Stimulated activated CD8-positive, alpha-beta memory T cell treated with anti-CD3 and anti-CD28 coated beads, Interleukin-4, amount 100 ng/mL, for 4 hours (primary cell): ENCODE measurements at regions not wholly inside any gene's neighbourhood (a gene's known extent, or its start where the extent isn't known, plus 50 kb on each side); places are given as distances from the start of the nearest gene placed in this dataset.
"Not testable (repeated sequence)": the region's sequence is repeated elsewhere in the genome, so short reads cannot be mapped to it uniquely, and the experiment has no call there.

Experiments
- DNase-seq, 2 donors: peaks; one replicate each; pipeline ENCODE4 v3.0.0-alpha.2; 2020; ENCODE audit warnings: low read depth in 2 of 2, low spot score in 1 of 2

GRCh38 chr14:47921133-47921532 is 245.7 kb upstream of the MDGA2 start:
- DNase-seq = no peak

DNA sequence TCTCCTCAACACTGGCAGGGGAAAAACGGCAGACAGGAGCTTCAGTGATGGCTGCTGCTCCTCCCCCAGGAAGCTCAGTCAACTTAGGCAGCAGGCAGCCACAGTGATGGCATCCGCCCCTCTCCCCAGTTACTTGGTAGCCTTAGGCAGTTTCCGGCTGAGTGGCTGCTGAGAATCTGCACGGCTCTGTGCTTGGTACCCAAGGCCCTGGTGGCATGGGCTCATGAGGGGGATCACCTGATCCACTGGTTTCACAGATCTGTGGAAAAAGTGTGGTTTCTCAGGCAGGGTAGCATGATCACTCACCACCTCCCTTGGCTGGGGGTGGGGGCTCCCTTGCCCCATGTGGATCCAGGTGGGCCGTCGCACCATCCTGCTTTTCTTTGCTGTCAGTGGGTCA is 244.6 kb upstream of the MDGA2 start:
- DNase-seq = no peak

- no peak for DNase-seq
These were observed 244.0 kb upstream of the MDGA2 start for GRCh38 chr14:47919334-47919846.

GRCh38 chr14:47917344-47917954 is 242.0 kb upstream of the MDGA2 start:
- DNase-seq = no peak

DNA sequence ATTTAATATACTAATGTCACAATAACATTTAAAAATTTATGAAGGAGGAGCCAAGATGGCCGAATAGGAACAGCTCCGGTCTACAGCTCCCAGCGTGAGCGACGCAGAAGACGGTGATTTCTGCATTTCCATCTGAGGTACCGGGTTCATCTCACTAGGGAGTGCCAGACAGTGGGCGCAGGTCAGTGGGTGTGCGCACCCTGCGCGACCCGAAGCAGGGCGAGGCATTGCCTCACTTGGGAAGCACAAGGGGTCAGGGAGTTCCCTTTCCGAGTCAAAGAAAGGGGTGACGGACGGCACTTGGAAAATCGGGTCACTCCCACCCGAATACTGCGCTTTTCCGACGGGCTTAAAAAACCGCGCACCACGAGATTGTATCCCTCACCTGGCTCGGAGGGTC is 225.7 kb upstream of the MDGA2 start:
- not testable (repeated sequence) for DNase-seq

DNA sequence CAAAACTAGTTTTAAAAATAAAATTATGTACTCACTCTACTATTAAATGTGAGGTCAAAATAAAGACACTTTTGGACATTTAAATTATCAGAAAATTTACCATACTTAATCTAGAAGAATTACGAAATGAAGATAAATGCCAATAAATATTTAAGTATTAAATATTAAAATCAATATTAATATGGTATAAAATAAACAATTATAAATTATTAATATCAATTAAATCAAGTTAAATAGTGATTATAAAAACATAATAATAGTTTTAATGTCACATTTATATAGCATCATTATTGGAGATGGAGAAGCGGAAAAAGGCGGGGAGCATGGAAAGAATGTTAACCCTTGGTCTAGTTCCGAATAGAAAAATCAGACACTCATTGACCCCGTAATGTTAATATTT is 224.3 kb upstream of the MDGA2 start:
- DNase-seq = no peak

DNA sequence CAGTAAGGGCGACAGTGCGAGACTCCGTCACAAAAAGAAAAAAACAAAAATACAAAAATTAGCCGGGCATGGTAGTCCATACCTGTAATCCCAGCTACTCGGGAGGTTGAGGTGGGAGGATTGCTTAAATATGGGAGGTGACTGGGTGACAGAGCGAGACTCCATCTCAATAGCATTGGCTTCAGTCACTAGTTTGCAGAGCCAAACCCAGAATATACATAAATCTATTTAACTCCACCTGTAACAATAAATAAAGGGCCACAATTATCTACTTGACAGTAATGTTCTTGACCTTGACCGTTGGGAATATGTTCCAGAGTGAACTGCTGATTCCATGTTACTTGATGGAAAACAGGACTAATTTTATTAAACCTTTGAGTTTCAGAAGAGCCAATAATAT is 198.9 kb upstream of the MDGA2 start:
- DNase-seq = no peak

DNA sequence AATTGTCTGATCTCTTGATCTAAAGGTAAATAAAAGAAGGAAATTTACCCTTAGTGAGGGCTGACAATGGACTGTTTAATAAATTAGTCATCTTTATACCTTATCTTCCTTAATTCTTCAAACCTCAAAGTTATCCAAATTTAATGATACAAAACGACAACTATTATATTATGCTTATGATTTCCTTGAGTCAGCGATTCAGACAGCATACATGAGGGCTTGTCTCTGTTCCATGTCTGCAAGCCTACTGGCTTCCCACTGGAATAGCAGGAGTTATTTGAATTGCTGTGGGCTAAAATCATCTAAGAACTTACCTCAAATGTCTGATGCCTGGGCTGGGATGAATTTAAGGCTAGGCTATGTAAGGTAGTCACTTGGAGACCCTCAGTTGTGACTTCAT is 197.2 kb upstream of the MDGA2 start:
- DNase-seq = no peak

DNA sequence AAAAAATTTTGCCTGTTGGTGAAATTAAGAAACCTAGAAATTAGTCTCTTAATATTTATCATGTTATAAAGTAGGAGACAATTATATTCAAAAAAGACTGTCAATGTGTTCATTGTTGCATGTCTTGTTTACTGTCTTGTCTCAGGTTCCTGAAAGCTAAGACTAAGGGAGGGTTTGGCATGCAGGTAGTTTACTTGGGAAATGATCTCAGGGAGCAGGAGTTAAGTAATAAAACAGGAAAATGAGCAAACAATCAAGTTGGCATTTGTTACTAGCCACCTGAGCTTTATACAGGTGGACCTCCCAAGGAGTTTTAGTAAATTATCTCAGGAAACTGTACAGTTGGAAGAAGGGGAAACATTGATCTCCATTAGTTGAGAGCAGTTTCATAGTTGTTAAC is 188.0 kb upstream of the MDGA2 start:
- DNase-seq = no peak

DNA sequence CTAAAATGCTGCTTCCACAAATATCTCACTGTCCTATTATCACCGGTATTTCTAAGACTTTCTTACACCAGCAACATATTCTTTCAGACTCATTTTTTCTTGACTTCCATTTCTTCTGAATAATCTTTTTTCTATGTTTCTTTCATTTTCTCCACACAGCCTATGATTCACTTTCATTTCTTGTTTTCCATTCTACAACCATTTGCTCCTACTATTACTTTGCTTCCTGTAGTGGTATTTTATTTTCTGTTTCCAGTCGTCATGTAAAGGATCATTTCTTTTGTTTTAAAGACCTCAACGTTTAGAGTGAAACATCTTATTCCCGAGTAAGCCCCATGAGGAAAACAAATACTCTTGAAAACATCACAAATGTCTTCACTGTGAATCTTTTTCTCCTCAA is 182.2 kb upstream of the MDGA2 start:
- DNase-seq = no peak

- DNase-seq = no peak
These were observed 176.9 kb upstream of the MDGA2 start for GRCh38 chr14:47852278-47852677.

DNA sequence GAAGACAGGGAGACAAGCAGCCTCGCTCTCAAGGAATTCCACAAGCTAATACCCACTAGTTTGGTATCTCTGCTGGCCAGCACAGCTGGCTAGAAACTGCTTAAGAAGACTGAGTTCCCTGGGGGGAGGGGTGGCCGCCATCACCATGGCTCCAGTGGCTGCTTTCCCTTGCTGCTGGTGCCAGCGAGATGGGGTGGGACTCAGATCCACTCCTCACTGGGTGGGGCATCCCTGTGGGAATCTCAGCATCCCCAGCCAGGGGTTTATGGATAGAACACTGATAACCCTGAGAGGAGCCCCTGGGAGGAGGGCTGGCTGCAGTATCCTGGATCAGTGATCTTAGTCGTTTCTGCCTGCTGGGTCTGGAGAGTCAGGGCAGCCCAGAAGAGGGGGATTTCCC is 170.6 kb upstream of the MDGA2 start:
- DNase-seq = no peak

- DNase-seq = no peak
These were observed 167.8 kb upstream of the MDGA2 start for GRCh38 chr14:47843236-47843635.

- no peak for DNase-seq
These were observed 157.6 kb upstream of the MDGA2 start for GRCh38 chr14:47833011-47833410.

DNA sequence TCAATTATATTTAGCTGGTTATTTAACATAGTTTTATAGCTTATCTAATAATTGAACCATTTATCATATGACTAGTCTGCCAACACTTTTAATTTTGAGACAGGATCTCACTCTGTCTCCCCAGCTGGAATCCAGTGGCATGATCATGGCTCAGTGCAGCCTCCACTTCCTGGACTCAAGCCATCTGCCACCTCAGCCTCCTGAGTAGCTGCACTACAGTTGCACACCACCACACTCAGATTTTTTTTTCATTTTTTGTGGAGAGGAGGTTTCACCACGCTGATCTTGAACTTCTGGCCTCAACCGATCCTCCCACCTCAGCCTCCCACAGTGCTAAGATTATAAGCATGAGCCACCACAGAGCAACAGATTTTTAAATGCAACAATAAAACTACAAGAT is 151.4 kb upstream of the MDGA2 start:
- no peak for DNase-seq

DNA sequence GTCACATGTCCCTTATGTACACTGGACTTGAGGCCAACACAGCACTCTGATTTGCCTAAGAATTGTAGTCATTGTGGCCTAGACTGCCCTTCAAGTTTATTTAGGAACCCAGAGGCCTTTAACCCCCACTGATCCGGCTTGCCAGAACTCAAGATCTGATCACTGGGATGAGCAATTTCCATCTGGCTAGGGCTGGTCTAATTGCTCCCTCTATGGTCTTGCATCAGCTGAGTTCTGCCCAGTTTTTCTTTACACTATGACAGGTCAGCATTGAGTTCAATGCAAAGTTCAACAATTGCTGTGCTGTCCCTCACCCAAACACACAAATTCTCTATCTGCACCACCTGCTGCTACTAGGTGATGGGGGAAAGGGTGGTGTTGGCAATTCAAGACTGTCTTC is 146.9 kb upstream of the MDGA2 start:
- no peak for DNase-seq

- DNase-seq = no peak
These were observed 145.7 kb upstream of the MDGA2 start for GRCh38 chr14:47821135-47821534.

DNA sequence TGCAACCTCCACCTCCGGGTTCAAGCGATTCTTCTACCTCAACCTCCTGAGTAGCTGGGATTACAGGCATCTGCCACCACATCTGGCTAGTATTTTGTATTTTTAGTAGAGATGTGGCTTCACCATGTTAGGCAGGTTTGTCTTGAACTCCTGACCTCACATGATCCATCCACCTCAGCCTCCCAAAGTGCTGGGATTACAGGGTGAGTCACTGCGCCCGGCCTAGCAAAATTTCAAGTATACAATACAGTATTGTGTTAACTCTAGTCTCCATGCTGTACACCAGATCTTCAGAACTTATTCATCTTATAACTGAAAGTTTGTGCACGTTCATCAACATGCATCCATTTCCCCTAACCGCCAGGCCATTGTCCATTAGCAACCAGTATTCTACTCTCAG is 115.1 kb upstream of the MDGA2 start:
- DNase-seq = no peak

DNA sequence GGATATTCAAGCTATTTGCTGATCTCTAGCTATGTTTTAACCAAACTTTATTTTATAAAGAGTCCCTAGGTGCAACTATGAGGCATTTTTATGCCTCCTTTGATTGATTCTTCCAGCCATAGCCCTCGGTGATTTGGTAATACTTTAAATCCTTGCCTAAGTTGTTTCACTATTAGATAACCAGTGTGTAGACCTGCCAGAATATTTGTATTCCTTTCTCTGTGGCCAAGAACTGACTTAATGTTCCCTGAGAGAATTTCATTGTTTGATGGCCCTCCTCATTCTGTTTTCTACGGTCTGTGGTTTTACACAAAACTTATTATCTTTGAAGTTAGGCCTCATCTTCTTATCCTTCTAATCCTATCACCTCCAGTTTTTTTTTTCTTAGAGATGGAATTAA is 109.7 kb upstream of the MDGA2 start:
- DNase-seq = no peak

- no peak for DNase-seq
These were observed 103.2 kb upstream of the MDGA2 start for GRCh38 chr14:47778631-47779030.

DNA sequence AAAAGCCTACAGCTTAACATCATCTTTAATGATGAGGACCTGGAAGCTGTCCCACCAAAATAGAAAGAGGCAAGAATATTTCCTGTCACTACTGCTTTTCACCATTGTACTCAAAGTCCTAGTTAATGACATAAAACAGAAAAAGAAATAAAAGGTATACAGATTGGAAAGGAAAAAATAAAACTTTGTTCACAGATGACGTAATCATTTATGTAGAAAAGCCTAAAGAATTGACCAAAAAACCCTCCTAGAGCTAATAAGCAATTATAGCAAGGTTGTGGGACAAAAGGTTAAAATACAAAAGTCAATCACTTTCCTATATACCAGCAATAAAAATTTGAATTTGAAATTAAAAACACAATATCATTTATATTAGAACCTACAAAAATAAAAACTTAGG is 97.2 kb upstream of the MDGA2 start:
- DNase-seq = no peak

DNA sequence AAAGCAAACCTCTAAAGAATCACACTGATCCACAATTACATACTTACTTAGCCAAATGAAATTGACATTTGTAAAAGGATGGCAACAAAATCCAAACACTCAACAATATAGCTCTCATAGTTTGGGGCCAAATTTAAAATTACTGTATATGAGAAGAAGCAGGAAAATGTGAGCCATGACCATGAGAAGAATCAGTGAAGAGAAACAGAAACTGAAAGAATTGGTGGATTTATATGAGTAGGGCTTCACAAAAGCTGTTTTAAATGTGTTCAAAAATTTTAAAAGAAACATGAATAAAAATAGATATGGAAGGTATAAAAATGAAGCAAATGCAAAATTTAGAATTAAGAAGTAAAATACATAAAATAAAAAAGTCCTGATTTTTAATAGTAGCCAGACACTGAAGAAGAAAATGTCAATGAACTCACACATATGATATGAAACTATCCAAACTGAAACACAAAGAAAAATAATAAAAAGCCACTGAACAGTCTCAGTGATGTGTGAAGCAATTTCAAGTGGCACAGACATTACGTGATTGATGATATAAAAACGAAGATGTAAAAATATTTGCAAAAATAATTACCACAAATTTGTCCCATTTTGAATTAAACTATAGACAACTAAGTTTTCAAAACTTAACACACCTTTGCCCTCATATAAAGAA is 87.9 kb upstream of the MDGA2 start:
- DNase-seq = no peak

GRCh38 chr14:47746986-47747385 is 71.6 kb upstream of the MDGA2 start:
- DNase-seq = no peak
